ENCODE measurements at regions not wholly inside any gene's neighbourhood (a gene's known extent, or its start where the extent isn't known, plus 50 kb on each side); places are given as distances from the start of the nearest gene placed in this dataset.

- intact Hi-C loops (cut with DNase I, micrococcal nuclease): no loop called here
- ATAC-seq (no peak), DNase-seq (no peak)
Observed at GRCh38 chr1:96338622-96339021, 383.0 kb upstream of the PTBP2 start.

GRCh38 chr1:96340686-96341085 is 380.9 kb upstream of the PTBP2 start:
- intact Hi-C loops (cut with DNase I, micrococcal nuclease): no loop called here
- DNase-seq (no peak), ATAC-seq (no peak)

- intact Hi-C loops (cut with DNase I, micrococcal nuclease): no loop called here
- ATAC-seq: no peak
- no peak for DNase-seq
Observed at GRCh38 chr1:96346719-96347118, 374.9 kb upstream of the PTBP2 start.

- no peak for DNase-seq
- ATAC-seq: no peak
- intact Hi-C loops (cut with DNase I, micrococcal nuclease): no loop called here
Observed at GRCh38 chr1:96349896-96350295, 371.7 kb upstream of the PTBP2 start.

GRCh38 chr1:96352733-96353132 is 368.9 kb upstream of the PTBP2 start:
- intact Hi-C loops (cut with DNase I, micrococcal nuclease): no loop called here
- no peak for DNase-seq
- ATAC-seq: no peak

- intact Hi-C loops (cut with DNase I, micrococcal nuclease): no loop called here
Observed at GRCh38 chr1:96355521-96355920, 366.1 kb upstream of the PTBP2 start.

GRCh38 chr1:96355961-96356360 is 365.6 kb upstream of the PTBP2 start:
- no peak for DNase-seq
- intact Hi-C loops (cut with DNase I, micrococcal nuclease): no loop called here
- ATAC-seq: no peak

More at GRCh38 chr1:96355521-96355920, 366.1 kb upstream of the PTBP2 start:
- ATAC-seq: no peak
- no peak for DNase-seq

- intact Hi-C loops (cut with DNase I, micrococcal nuclease): no loop called here
- no peak for DNase-seq
- ATAC-seq: no peak
Observed at GRCh38 chr1:96357141-96357765, 364.3 kb upstream of the PTBP2 start.

GRCh38 chr1:96358057-96358456 is 363.5 kb upstream of the PTBP2 start:
- ATAC-seq (no peak), DNase-seq (no peak)
- intact Hi-C loops (cut with DNase I, micrococcal nuclease): no loop called here

- no peak for ATAC-seq
- intact Hi-C loops (cut with DNase I, micrococcal nuclease): no loop called here
- no peak for DNase-seq
Observed at GRCh38 chr1:96360036-96360795, 361.4 kb upstream of the PTBP2 start.

- intact Hi-C loops (cut with DNase I, micrococcal nuclease): no loop called here
- DNase-seq (no peak), ATAC-seq (no peak)
Observed at GRCh38 chr1:96361271-96361856, 360.2 kb upstream of the PTBP2 start.

GRCh38 chr1:96361961-96362360 is 359.6 kb upstream of the PTBP2 start:
- intact Hi-C loops (cut with DNase I, micrococcal nuclease): no loop called here
- ATAC-seq (no peak), DNase-seq (no peak)

GRCh38 chr1:96362623-96363022 is 359.0 kb upstream of the PTBP2 start:
- intact Hi-C loops (cut with DNase I, micrococcal nuclease): no loop called here
- ATAC-seq (no peak), DNase-seq (no peak)

- ATAC-seq (no peak), DNase-seq (no peak)
- intact Hi-C loops (cut with DNase I, micrococcal nuclease): no loop called here
Observed at GRCh38 chr1:96363826-96364225, 357.8 kb upstream of the PTBP2 start.

GRCh38 chr1:96364576-96364975 is 357.0 kb upstream of the PTBP2 start:
- intact Hi-C loops (cut with DNase I, micrococcal nuclease): no loop called here
- DNase-seq: no peak
- no peak for ATAC-seq

- ATAC-seq (no peak), DNase-seq (no peak)
- intact Hi-C loops (cut with DNase I, micrococcal nuclease): no loop called here
Observed at GRCh38 chr1:96365076-96365475, 356.5 kb upstream of the PTBP2 start.

GRCh38 chr1:96365596-96366390 is 355.8 kb upstream of the PTBP2 start:
- ATAC-seq (no peak), DNase-seq (no peak)
- intact Hi-C loops (cut with DNase I, micrococcal nuclease): no loop called here

GRCh38 chr1:96366516-96366915 is 355.1 kb upstream of the PTBP2 start:
- ATAC-seq: no peak
- DNase-seq: no peak
- intact Hi-C loops (cut with DNase I, micrococcal nuclease): no loop called here

GRCh38 chr1:96367791-96368190 is 353.8 kb upstream of the PTBP2 start:
- intact Hi-C loops (cut with DNase I, micrococcal nuclease): no loop called here
- ATAC-seq (no peak), DNase-seq (no peak)

- intact Hi-C loops (cut with DNase I, micrococcal nuclease): no loop called here
- DNase-seq (no peak), ATAC-seq (no peak)
Observed at GRCh38 chr1:96370757-96371156, 350.8 kb upstream of the PTBP2 start.

All from left colon (tissue), 2 donors.